Neural crest cell (in vitro differentiated cells): ENCODE measurements at regions not wholly inside any gene's neighbourhood (a gene's known extent, or its start where the extent isn't known, plus 50 kb on each side); places are given as distances from the start of the nearest gene placed in this dataset.

Source experiments
- DNase-seq: peaks from one replicate; pipeline ENCODE4 v3.0.0; 2021; ENCODE audit warnings: low read depth, mixed read lengths, low spot score
- H3K27ac Mint-ChIP-seq: one replicate; pipeline ENCODE4 v1.8.0; 2021; ENCODE audit warnings: mild to moderate bottlenecking, mixed read lengths; ENCODE audit not compliant: unreplicated experiment
- H3K27me3 Mint-ChIP-seq: 2 replicates; pipeline ENCODE4 v1.8.0; 2021; ENCODE audit warnings: low read depth, mild to moderate bottlenecking, mixed read lengths
- H3K36me3 Mint-ChIP-seq: 2 replicates; pipeline ENCODE4 v1.8.0; 2021; ENCODE audit warnings: low read depth, mild to moderate bottlenecking, mixed read lengths
- H3K4me1 Mint-ChIP-seq: 2 replicates; pipeline ENCODE4 v1.8.0; 2021; ENCODE audit warnings: mixed read lengths
- H3K4me3 Mint-ChIP-seq: one replicate; pipeline ENCODE4 v1.8.0; 2021; ENCODE audit warnings: mild to moderate bottlenecking, mixed read lengths
- H3K9me3 Mint-ChIP-seq: 2 replicates; pipeline ENCODE4 v1.8.0; 2021; ENCODE audit warnings: mixed read lengths
- TF ChIP-seq, protein P1 (sequence below): fragments of 200-600 bp; sonication (generic); conservative IDR thresholded peaks from 2 replicates; pipeline ENCODE4 v1.5.0; 2021; ENCODE audit warnings: antibody characterized with exemption, mild to moderate bottlenecking

DNA sequence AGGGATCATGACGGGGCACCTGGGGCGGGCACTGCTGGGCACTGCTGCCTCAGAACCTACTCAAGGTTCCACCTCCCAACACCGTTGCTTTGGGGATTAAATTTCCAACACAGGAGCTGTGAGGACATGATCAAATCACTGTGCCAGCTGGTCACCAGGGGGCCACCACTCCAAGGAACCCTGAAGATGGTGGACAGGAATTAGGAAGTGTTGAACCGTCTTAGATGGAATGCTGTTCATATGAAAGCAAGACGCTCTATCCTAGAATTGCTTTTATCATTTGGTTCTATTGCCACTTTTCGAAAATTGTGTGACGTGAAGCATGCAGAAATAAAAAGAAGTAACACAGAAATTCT is 140.3 kb downstream of the DLL1 start:
- TF ChIP-seq, protein P1, sequence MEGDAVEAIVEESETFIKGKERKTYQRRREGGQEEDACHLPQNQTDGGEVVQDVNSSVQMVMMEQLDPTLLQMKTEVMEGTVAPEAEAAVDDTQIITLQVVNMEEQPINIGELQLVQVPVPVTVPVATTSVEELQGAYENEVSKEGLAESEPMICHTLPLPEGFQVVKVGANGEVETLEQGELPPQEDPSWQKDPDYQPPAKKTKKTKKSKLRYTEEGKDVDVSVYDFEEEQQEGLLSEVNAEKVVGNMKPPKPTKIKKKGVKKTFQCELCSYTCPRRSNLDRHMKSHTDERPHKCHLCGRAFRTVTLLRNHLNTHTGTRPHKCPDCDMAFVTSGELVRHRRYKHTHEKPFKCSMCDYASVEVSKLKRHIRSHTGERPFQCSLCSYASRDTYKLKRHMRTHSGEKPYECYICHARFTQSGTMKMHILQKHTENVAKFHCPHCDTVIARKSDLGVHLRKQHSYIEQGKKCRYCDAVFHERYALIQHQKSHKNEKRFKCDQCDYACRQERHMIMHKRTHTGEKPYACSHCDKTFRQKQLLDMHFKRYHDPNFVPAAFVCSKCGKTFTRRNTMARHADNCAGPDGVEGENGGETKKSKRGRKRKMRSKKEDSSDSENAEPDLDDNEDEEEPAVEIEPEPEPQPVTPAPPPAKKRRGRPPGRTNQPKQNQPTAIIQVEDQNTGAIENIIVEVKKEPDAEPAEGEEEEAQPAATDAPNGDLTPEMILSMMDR: no peak
- no peaks in the 10 kb centered on the region for H3K9me3 Mint-ChIP-seq
- no peak overlapping the region for H3K4me3 Mint-ChIP-seq
- no peaks in the 10 kb centered on the region for H3K36me3 Mint-ChIP-seq
- no peak overlapping the region for H3K27ac Mint-ChIP-seq
- no peak for DNase-seq
- H3K4me1 Mint-ChIP-seq: peaks cover 40% of the 10 kb centered on the region
- peaks cover 20% of the 10 kb centered on the region for H3K27me3 Mint-ChIP-seq

DNA sequence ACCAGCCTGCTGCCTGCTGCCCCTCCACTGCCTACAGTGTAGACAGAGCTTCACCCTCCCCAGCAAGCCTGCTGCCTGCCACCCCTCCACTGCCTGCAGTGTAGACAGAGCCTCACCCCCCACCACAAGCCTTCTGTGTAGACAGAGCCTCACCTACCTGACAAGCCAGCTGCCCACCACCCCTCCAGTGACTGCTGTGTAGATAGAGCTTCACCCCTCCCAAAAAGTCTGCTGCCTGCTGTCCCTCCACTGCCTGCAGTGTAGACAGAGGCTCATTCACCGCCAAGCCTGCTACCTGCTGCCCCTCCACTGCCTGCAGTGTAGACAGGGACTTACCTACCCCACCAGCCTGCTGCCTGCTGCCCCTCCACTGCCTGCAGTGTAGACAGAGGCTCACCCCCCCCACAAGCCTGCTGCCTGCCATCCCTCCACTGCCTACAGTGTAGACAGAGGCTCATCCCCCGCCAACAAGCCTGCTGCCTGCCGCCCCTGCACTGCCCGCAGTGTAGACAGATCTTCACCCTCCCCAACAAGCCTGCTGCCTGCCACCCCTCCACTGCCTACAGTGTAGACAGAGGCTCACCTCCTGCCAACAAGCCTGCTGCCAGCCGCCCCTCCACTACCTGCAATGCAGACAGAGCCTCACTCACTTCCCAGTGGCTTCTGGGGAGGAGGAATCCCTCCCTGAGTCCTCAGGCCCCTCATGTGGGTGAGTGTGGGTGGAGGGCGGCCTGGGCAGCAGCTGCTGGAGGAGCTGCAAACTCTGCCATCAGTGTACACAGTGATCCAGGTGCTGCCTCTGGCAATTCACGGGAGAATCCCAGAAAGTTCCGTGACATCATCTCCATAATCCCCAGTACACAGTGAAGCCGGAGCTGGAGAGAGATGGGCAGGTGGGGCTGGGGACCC is 140.9 kb downstream of the DLL1 start:
- Mint-ChIP-seq H3K27ac (no peak overlapping the region), H3K9me3 (peaks cover under 1% of the 10 kb centered on the region), H3K27me3 (peaks cover 20% of the 10 kb centered on the region), H3K4me1 (peaks cover 40% of the 10 kb centered on the region), H3K4me3 (no peak overlapping the region), H3K36me3 (no peaks in the 10 kb centered on the region)
- DNase-seq: no peak
- TF ChIP-seq, protein P1: no peak

DNA sequence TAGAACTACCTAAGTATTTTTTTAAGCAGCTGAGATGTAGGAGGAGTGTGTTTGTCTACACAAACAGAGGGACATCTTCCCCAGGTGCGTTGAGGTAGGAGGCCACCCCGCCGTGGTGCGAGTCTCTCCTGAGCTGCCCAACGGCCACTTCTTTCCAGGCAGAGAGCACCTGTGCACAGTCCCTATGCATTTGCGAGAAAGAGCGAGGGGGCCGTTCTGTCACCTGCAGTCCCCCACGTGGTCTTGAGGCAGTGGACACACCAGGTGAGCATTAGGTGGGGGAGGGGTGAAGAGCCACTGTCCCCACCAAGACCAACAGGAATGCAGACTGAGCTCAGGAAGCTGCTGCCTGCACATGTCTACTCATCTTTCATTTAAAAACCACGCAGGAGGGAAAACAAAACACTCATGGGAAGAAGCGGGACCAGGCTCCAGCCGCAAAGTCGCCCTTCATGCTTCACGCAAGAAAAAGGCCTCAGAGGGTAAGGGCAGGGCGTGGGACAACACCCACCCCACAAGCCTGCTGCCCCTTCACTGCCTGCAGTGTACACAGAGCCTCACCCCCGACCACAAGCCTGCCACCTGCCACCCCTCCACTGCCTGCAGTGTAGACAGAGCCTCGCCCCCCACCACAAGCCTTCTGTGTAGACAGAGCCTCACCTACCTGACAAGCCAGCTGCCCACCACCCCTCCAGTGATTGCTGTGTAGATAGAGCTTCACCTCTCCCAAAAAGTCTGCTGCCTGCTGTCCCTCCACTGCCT is 142.0 kb downstream of the DLL1 start:
- no peak overlapping the region for H3K4me3 Mint-ChIP-seq
- peaks cover 40% of the 10 kb centered on the region for H3K4me1 Mint-ChIP-seq
- no peak overlapping the region for H3K27ac Mint-ChIP-seq
- no peaks in the 10 kb centered on the region for H3K36me3 Mint-ChIP-seq
- H3K9me3 Mint-ChIP-seq: peaks cover 7% of the 10 kb centered on the region
- DNase-seq: no peak
- TF ChIP-seq, protein P1: no peak
- peaks cover 26% of the 10 kb centered on the region for H3K27me3 Mint-ChIP-seq

DNA sequence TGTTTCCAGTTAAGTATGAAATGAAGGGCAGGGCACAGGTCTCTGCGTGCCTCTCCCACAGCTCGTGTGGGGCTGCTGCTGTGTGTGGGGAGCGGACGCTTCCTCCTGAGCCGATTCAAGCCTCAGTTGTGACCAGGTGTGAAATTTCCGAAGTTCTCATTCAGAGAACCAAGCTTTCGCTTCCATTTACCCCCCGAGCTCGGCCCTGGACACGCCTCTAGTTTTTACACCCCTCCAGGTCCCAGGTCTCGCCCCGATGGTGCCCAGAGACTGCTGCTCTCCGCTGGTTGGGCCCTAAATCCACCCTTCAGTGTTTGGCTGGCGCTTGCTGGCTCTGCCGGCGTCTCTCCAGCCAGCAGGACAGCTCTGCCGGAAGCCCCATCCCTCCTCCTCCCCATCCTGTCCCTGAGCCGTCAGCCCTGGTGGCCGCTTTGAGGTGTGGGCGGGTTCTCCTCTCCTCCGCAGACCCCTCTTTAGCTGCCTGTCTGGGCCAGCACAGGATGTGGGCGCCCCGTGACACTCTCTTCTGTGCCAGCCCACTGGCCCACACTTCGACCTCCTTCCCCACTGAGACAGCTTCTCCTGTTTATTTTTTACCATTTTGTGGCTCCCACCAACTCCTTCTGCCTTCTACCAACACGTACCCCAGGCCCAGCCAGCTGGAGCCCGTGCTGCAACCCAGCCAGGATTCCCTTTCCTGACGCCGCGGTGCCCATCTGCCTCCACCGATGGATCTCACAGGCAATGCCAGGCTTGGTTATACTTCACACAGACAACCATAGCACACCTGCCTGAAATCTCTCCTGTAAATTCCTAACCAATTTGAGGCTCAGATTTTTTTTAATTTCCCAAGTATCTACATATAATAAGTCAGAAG is 142.8 kb downstream of the DLL1 start:
- Mint-ChIP-seq H3K9me3 (peaks cover 7% of the 10 kb centered on the region), H3K27ac (peak overlapping the region; percentile 71), H3K4me3 (no peak overlapping the region), H3K4me1 (peaks cover 37% of the 10 kb centered on the region), H3K36me3 (no peaks in the 10 kb centered on the region), H3K27me3 (peaks cover 26% of the 10 kb centered on the region)
- TF ChIP-seq, protein P1: no peak
- no peak for DNase-seq

DNA sequence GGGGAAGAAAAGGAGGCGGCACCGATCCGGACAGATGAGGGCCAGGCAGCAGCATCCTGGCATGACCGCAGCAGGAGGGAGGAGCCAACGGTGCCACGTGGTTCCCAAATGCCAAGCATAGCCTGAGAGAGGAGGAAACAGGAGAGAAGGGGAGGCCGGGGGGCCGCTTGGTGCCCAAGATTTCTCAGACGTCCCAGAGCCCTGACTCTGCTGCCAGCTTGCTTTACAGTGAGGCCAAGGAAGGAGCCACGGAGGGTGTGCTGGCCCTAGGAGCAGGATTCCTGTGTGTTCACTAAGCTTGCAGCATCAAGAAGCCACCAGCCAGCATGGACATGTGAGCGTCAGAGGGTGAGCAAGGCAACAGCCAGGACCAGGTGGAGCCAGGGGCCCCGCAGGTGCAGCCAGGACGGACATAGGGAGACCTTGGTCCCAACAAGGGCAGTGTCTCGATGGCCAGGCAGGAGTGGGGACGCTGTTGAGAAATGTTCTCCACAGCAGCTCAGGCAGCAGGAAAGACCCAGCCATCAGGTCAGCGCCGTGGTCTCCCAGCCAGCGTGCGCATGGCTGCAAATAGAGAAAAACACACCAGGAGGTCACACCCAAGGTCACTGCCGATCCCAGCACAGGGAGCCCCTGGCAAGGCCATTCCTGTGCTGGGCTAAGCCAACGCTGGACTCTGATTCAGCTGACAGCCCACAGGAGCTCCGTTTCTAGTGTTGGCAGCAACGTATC is 143.7 kb downstream of the DLL1 start:
- Mint-ChIP-seq H3K9me3 (peaks cover 7% of the 10 kb centered on the region), H3K4me1 (peaks cover 29% of the 10 kb centered on the region), H3K27me3 (peaks cover 23% of the 10 kb centered on the region), H3K27ac (no peak overlapping the region), H3K4me3 (no peak overlapping the region), H3K36me3 (no peaks in the 10 kb centered on the region)
- DNase-seq: no peak
- TF ChIP-seq, protein P1: no peak
